ENCODE measurements at regions not wholly inside any gene's neighbourhood (a gene's known extent, or its start where the extent isn't known, plus 50 kb on each side); places are given as distances from the start of the nearest gene placed in this dataset.
A peak's percentile ranks its signal among the peaks of the same experiment; 100 is the strongest.
"Not testable (repeated sequence)": the region's sequence is repeated elsewhere in the genome, so short reads cannot be mapped to it uniquely, and the experiment has no call there.

GRCh38 chr4:130747842-130748241, 1651.9 kb downstream of the C4orf33 start:
- peak; percentile 19 for DNase-seq
- in situ Hi-C loops (cut with HindIII; ENCODE audit: low pct_ligation_motif_present, low pct_unique_long_range_greater_than_20kb, low sequenced_read_pairs): no loop called here

- in situ Hi-C loops (cut with HindIII; ENCODE audit: low pct_ligation_motif_present, low pct_unique_long_range_greater_than_20kb, low sequenced_read_pairs): no loop called here
- no peak for DNase-seq
These were observed 1658.0 kb downstream of the C4orf33 start for GRCh38 chr4:130753926-130754325.

- DNase-seq: no peak
- in situ Hi-C loops (cut with HindIII; ENCODE audit: low pct_ligation_motif_present, low pct_unique_long_range_greater_than_20kb, low sequenced_read_pairs): no loop called here
These were observed 1664.3 kb downstream of the C4orf33 start for GRCh38 chr4:130760246-130760645.

- in situ Hi-C loops (cut with HindIII; ENCODE audit: low pct_ligation_motif_present, low pct_unique_long_range_greater_than_20kb, low sequenced_read_pairs): not testable (repeated sequence)
These were observed 1671.4 kb downstream of the C4orf33 start for GRCh38 chr4:130767384-130767783.

GRCh38 chr4:130772966-130773365, 1677.0 kb downstream of the C4orf33 start:
- DNase-seq; in situ Hi-C loops (cut with HindIII; ENCODE audit: low pct_ligation_motif_present, low pct_unique_long_range_greater_than_20kb, low sequenced_read_pairs): not testable (repeated sequence)

More at GRCh38 chr4:130767384-130767783, 1671.4 kb downstream of the C4orf33 start:
- not testable (repeated sequence) for DNase-seq

- in situ Hi-C loops (cut with HindIII; ENCODE audit: low pct_ligation_motif_present, low pct_unique_long_range_greater_than_20kb, low sequenced_read_pairs): no loop called here
- DNase-seq: peak; percentile 29
These were observed 1712.5 kb downstream of the C4orf33 start for GRCh38 chr4:130808492-130808891.

GRCh38 chr4:130812117-130812765, 1716.3 kb downstream of the C4orf33 start:
- DNase-seq: no peak
- in situ Hi-C loops (cut with HindIII; ENCODE audit: low pct_ligation_motif_present, low pct_unique_long_range_greater_than_20kb, low sequenced_read_pairs): no loop called here

- no peak for DNase-seq
- in situ Hi-C loops (cut with HindIII; ENCODE audit: low pct_ligation_motif_present, low pct_unique_long_range_greater_than_20kb, low sequenced_read_pairs): no loop called here
These were observed 1718.9 kb downstream of the C4orf33 start for GRCh38 chr4:130814896-130815295.

- no peak for DNase-seq
- in situ Hi-C loops (cut with HindIII; ENCODE audit: low pct_ligation_motif_present, low pct_unique_long_range_greater_than_20kb, low sequenced_read_pairs): no loop called here
These were observed 1724.5 kb downstream of the C4orf33 start for GRCh38 chr4:130820448-130820847.

GRCh38 chr4:130825284-130825683, 1729.3 kb downstream of the C4orf33 start:
- in situ Hi-C loops (cut with HindIII; ENCODE audit: low pct_ligation_motif_present, low pct_unique_long_range_greater_than_20kb, low sequenced_read_pairs): no loop called here
- no peak for DNase-seq

- in situ Hi-C loops (cut with HindIII; ENCODE audit: low pct_ligation_motif_present, low pct_unique_long_range_greater_than_20kb, low sequenced_read_pairs): no loop called here
- no peak for DNase-seq
These were observed 1754.1 kb downstream of the C4orf33 start for GRCh38 chr4:130850019-130850524.

GRCh38 chr4:130851107-130851506, 1755.2 kb downstream of the C4orf33 start:
- DNase-seq: no peak
- in situ Hi-C loops (cut with HindIII; ENCODE audit: low pct_ligation_motif_present, low pct_unique_long_range_greater_than_20kb, low sequenced_read_pairs): no loop called here

GRCh38 chr4:130851932-130852331, 1756.0 kb downstream of the C4orf33 start:
- no peak for DNase-seq
- in situ Hi-C loops (cut with HindIII; ENCODE audit: low pct_ligation_motif_present, low pct_unique_long_range_greater_than_20kb, low sequenced_read_pairs): no loop called here

- no peak for DNase-seq
- in situ Hi-C loops (cut with HindIII; ENCODE audit: low pct_ligation_motif_present, low pct_unique_long_range_greater_than_20kb, low sequenced_read_pairs): no loop called here
These were observed 1759.6 kb downstream of the C4orf33 start for GRCh38 chr4:130855533-130855932.

GRCh38 chr4:130859991-130860390, 1764.0 kb downstream of the C4orf33 start:
- no peak for DNase-seq
- in situ Hi-C loops (cut with HindIII; ENCODE audit: low pct_ligation_motif_present, low pct_unique_long_range_greater_than_20kb, low sequenced_read_pairs): no loop called here

GRCh38 chr4:130896920-130897319, 1801.0 kb downstream of the C4orf33 start:
- no peak for DNase-seq
- in situ Hi-C loops (cut with HindIII; ENCODE audit: low pct_ligation_motif_present, low pct_unique_long_range_greater_than_20kb, low sequenced_read_pairs): no loop called here

GRCh38 chr4:130901321-130901720, 1805.4 kb downstream of the C4orf33 start:
- in situ Hi-C loops (cut with HindIII; ENCODE audit: low pct_ligation_motif_present, low pct_unique_long_range_greater_than_20kb, low sequenced_read_pairs): no loop called here
- no peak for DNase-seq

- in situ Hi-C loops (cut with HindIII; ENCODE audit: low pct_ligation_motif_present, low pct_unique_long_range_greater_than_20kb, low sequenced_read_pairs): no loop called here
- DNase-seq: no peak
These were observed 1827.0 kb downstream of the C4orf33 start for GRCh38 chr4:130922955-130923354.

GRCh38 chr4:130955520-130955919, 1859.6 kb downstream of the C4orf33 start:
- in situ Hi-C loops (cut with HindIII; ENCODE audit: low pct_ligation_motif_present, low pct_unique_long_range_greater_than_20kb, low sequenced_read_pairs): no loop called here
- DNase-seq: no peak

- in situ Hi-C loops (cut with HindIII; ENCODE audit: low pct_ligation_motif_present, low pct_unique_long_range_greater_than_20kb, low sequenced_read_pairs): no loop called here
- DNase-seq: no peak
These were observed 1889.4 kb downstream of the C4orf33 start for GRCh38 chr4:130985371-130985770.
